ENCODE measurements at regions not wholly inside any gene's neighbourhood (a gene's known extent, or its start where the extent isn't known, plus 50 kb on each side); places are given as distances from the start of the nearest gene placed in this dataset.
"Not testable (repeated sequence)": the region's sequence is repeated elsewhere in the genome, so short reads cannot be mapped to it uniquely, and the experiment has no call there.

- DNase-seq (ENCODE audit: low spot score) = peak; percentile 20
These were observed 179.8 kb upstream of the GALNT2 start for GRCh38 chr1:229887043-229887822.

- no peak for DNase-seq (ENCODE audit: low spot score)
These were observed 178.9 kb upstream of the GALNT2 start for GRCh38 chr1:229888157-229888556.

GRCh38 chr1:229888561-229889001, 178.5 kb upstream of the GALNT2 start:
- no peak for DNase-seq (ENCODE audit: low spot score)

GRCh38 chr1:229889031-229889517, 178.0 kb upstream of the GALNT2 start:
- DNase-seq (ENCODE audit: low spot score) = no peak

- DNase-seq (ENCODE audit: low spot score) = no peak
These were observed 175.8 kb upstream of the GALNT2 start for GRCh38 chr1:229891227-229891626.

GRCh38 chr1:229892515-229893117, 174.4 kb upstream of the GALNT2 start:
- DNase-seq (ENCODE audit: low spot score) = no peak

GRCh38 chr1:229893762-229894444, 173.1 kb upstream of the GALNT2 start:
- DNase-seq (ENCODE audit: low spot score) = peak; percentile 78

- DNase-seq (ENCODE audit: low spot score) = peak; percentile 53
These were observed 172.5 kb upstream of the GALNT2 start for GRCh38 chr1:229894532-229894931.

GRCh38 chr1:229895605-229896004, 171.4 kb upstream of the GALNT2 start:
- no peak for DNase-seq (ENCODE audit: low spot score)

GRCh38 chr1:229896306-229896705, 170.7 kb upstream of the GALNT2 start:
- no peak for DNase-seq (ENCODE audit: low spot score)

GRCh38 chr1:229896861-229897260, 170.2 kb upstream of the GALNT2 start:
- DNase-seq (ENCODE audit: low spot score) = no peak

- DNase-seq (ENCODE audit: low spot score) = no peak
These were observed 169.5 kb upstream of the GALNT2 start for GRCh38 chr1:229897501-229897900.

GRCh38 chr1:229900220-229900619, 166.8 kb upstream of the GALNT2 start:
- DNase-seq (ENCODE audit: low spot score) = no peak

- DNase-seq (ENCODE audit: low spot score) = no peak
These were observed 161.9 kb upstream of the GALNT2 start for GRCh38 chr1:229905031-229905545.

GRCh38 chr1:229905652-229906051, 161.4 kb upstream of the GALNT2 start:
- DNase-seq (ENCODE audit: low spot score) = no peak

- no peak for DNase-seq (ENCODE audit: low spot score)
These were observed 159.0 kb upstream of the GALNT2 start for GRCh38 chr1:229907884-229908638.

GRCh38 chr1:229908689-229909088, 158.3 kb upstream of the GALNT2 start:
- DNase-seq (ENCODE audit: low spot score) = no peak

GRCh38 chr1:229913489-229913888, 153.5 kb upstream of the GALNT2 start:
- DNase-seq (ENCODE audit: low spot score) = no peak

- not testable (repeated sequence) for DNase-seq (ENCODE audit: low spot score)
These were observed 147.6 kb upstream of the GALNT2 start for GRCh38 chr1:229919488-229919887.

- no peak for DNase-seq (ENCODE audit: low spot score)
These were observed 146.4 kb upstream of the GALNT2 start for GRCh38 chr1:229920683-229921082.

GRCh38 chr1:229922249-229922648, 144.8 kb upstream of the GALNT2 start:
- no peak for DNase-seq (ENCODE audit: low spot score)

- DNase-seq (ENCODE audit: low spot score) = no peak
These were observed 142.4 kb upstream of the GALNT2 start for GRCh38 chr1:229924639-229925038.
